ENCODE measurements at regions not wholly inside any gene's neighbourhood (a gene's known extent, or its start where the extent isn't known, plus 50 kb on each side); places are given as distances from the start of the nearest gene placed in this dataset.

DNA sequence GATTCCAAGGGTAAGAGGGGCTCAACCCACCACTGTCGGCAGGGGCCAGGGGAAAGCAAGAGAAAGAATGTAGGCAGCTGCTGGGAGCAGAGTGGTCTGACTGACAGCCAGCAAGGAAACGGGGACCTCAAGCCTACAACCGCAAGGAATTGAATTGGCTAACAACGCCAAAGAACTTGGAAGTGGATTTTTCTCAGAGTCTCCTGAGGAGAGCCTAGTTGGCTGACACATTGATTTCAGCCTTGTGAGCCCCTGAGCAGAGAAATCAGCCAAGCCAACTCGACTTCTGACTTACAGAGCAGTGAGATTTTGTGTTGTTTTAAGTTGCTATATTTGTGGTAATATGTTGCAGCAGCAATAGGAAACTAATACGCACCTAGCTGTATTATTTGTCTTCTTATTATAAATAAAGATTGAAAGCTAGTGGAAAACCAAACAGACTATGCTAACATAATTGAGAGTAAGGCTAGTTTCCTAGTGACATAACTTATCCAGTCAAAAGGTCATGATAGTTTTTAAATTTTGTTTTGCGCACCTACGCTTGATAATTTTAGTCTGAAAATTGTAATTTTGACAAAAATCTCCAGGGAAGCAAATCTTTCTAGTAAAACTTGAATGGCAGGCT, 145.8 kb upstream of the HCCS start:
- H3K79me2 ChIP-seq (ENCODE audit: insufficient read depth, low read length): no peaks in the 10 kb centered on the region
- no peaks in the 10 kb centered on the region for H3K27me3 ChIP-seq (ENCODE audit: insufficient read depth, low read length)
- H3K27ac ChIP-seq (ENCODE audit: low read depth, low read length): no peak overlapping the region
- FAIRE-seq (peak; percentile 62), DNase-seq (ENCODE audit: low read depth) (no peak)
- no peaks in the 10 kb centered on the region for H3K9me3 ChIP-seq (ENCODE audit: insufficient read depth, low read depth, low read length)
- Mint-ChIP-seq H3K4me3 (ENCODE audit: unreplicated experiment) (no peak overlapping the region), H3K9me3 (ENCODE audit: unreplicated experiment) (no peaks in the 10 kb centered on the region), H3K27me3 (ENCODE audit: low read depth, unreplicated experiment) (no peaks in the 10 kb centered on the region), H3K36me3 (ENCODE audit: low read depth, unreplicated experiment) (no peaks in the 10 kb centered on the region), H3K27ac (ENCODE audit: unreplicated experiment) (no peak overlapping the region), H3K4me1 (ENCODE audit: low read depth, unreplicated experiment) (no peaks in the 10 kb centered on the region)
- no peaks in the 10 kb centered on the region for H3K4me1 ChIP-seq (ENCODE audit: insufficient read depth, low read length)
- no peaks in the 10 kb centered on the region for H3K36me3 ChIP-seq (ENCODE audit: insufficient read depth, low read length)
- TF ChIP-seq, protein P1, sequence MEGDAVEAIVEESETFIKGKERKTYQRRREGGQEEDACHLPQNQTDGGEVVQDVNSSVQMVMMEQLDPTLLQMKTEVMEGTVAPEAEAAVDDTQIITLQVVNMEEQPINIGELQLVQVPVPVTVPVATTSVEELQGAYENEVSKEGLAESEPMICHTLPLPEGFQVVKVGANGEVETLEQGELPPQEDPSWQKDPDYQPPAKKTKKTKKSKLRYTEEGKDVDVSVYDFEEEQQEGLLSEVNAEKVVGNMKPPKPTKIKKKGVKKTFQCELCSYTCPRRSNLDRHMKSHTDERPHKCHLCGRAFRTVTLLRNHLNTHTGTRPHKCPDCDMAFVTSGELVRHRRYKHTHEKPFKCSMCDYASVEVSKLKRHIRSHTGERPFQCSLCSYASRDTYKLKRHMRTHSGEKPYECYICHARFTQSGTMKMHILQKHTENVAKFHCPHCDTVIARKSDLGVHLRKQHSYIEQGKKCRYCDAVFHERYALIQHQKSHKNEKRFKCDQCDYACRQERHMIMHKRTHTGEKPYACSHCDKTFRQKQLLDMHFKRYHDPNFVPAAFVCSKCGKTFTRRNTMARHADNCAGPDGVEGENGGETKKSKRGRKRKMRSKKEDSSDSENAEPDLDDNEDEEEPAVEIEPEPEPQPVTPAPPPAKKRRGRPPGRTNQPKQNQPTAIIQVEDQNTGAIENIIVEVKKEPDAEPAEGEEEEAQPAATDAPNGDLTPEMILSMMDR (IDR thresholded peaks at IDR 0.05; ENCODE audit: insufficient read depth, low read depth, low read length): no peak
- TF ChIP-seq EZH2 (IDR thresholded peaks at IDR 0.05; ENCODE audit: insufficient read depth, low read length): no peak
- H3K9ac ChIP-seq (ENCODE audit: low read length): no peak overlapping the region
- no peak overlapping the region for H3K4me3 ChIP-seq (ENCODE audit: insufficient read depth, low read depth, low read length)
- H3K4me2 ChIP-seq (ENCODE audit: low read length): no peak overlapping the region
- H2AFZ ChIP-seq (ENCODE audit: low read depth, low read length): no peak overlapping the region
- no peaks in the 10 kb centered on the region for H4K20me1 ChIP-seq (ENCODE audit: insufficient read depth, low read length)

DNA sequence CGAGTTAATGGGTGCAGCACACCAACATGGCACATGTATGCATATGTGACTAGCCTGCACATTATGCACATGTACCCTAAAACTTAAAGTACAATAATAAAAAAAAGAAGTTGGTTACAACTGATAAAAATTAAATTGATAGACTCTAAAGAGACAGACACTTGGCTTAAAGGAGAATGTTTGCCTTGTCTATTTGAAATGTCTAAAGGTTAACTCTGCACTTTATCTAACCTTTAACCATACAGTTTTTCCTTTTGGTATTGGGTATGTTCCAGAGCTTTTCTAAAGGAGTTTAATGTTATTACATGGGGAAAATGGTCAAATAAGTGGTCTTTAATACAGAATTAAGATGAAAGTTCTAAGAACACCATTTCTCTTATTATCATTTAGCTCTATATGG, 145.1 kb upstream of the HCCS start:
- TF ChIP-seq EZH2 (IDR thresholded peaks at IDR 0.05; ENCODE audit: insufficient read depth, low read length): no peak
- TF ChIP-seq, protein P1 (IDR thresholded peaks at IDR 0.05; ENCODE audit: insufficient read depth, low read depth, low read length): no peak
- no peaks in the 10 kb centered on the region for H3K4me1 Mint-ChIP-seq (ENCODE audit: low read depth, unreplicated experiment)
- no peak overlapping the region for H3K4me3 Mint-ChIP-seq (ENCODE audit: unreplicated experiment)
- H3K36me3 ChIP-seq (ENCODE audit: insufficient read depth, low read length): no peaks in the 10 kb centered on the region
- H3K27me3 ChIP-seq (ENCODE audit: insufficient read depth, low read length): no peaks in the 10 kb centered on the region
- no peak overlapping the region for H3K27ac ChIP-seq (ENCODE audit: low read depth, low read length)
- H3K36me3 Mint-ChIP-seq (ENCODE audit: low read depth, unreplicated experiment): no peaks in the 10 kb centered on the region
- H3K4me3 ChIP-seq (ENCODE audit: insufficient read depth, low read depth, low read length): no peak overlapping the region
- FAIRE-seq (no peak), DNase-seq (ENCODE audit: low read depth) (no peak)
- H4K20me1 ChIP-seq (ENCODE audit: insufficient read depth, low read length): no peaks in the 10 kb centered on the region
- no peaks in the 10 kb centered on the region for H3K9me3 ChIP-seq (ENCODE audit: insufficient read depth, low read depth, low read length)
- H3K9ac ChIP-seq (ENCODE audit: low read length): no peak overlapping the region
- H2AFZ ChIP-seq (ENCODE audit: low read depth, low read length): no peak overlapping the region
- H3K79me2 ChIP-seq (ENCODE audit: insufficient read depth, low read length): no peaks in the 10 kb centered on the region
- H3K27ac Mint-ChIP-seq (ENCODE audit: unreplicated experiment): no peak overlapping the region
- no peaks in the 10 kb centered on the region for H3K4me1 ChIP-seq (ENCODE audit: insufficient read depth, low read length)
- no peak overlapping the region for H3K4me2 ChIP-seq (ENCODE audit: low read length)
- H3K27me3 Mint-ChIP-seq (ENCODE audit: low read depth, unreplicated experiment): no peaks in the 10 kb centered on the region
- H3K9me3 Mint-ChIP-seq (ENCODE audit: unreplicated experiment): no peaks in the 10 kb centered on the region

DNA sequence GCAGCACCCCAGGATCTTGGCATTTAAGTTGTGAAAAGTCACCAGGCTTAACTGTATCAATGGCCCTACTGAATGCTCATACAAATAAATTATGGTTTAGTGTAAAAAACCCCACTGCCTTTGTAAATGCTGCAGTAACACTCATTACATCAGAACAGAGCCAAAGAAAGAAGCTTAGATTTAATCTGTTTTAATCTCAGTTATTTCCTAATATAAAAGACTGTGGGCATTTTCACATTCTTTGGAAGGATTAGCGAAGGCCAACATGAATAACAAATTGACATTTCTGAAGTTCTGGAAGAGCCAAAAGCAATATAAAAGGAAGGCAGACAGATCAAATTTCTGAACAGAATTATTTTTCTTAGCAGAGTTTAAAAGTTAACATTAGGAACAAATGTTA, 140.0 kb upstream of the HCCS start:
- H3K4me3 Mint-ChIP-seq (ENCODE audit: unreplicated experiment): no peak overlapping the region

More for the DNA sequence above, 140.0 kb upstream of the HCCS start:
- H2AFZ ChIP-seq (ENCODE audit: low read depth, low read length): no peak overlapping the region
- no peak overlapping the region for H3K27ac ChIP-seq (ENCODE audit: low read depth, low read length)
- H3K4me2 ChIP-seq (ENCODE audit: low read length): no peak overlapping the region
- no peaks in the 10 kb centered on the region for H3K27me3 ChIP-seq (ENCODE audit: insufficient read depth, low read length)
- Mint-ChIP-seq H3K9me3 (ENCODE audit: unreplicated experiment) (no peaks in the 10 kb centered on the region), H3K4me1 (ENCODE audit: low read depth, unreplicated experiment) (peaks cover 4% of the 10 kb centered on the region), H3K36me3 (ENCODE audit: low read depth, unreplicated experiment) (no peaks in the 10 kb centered on the region), H3K27ac (ENCODE audit: unreplicated experiment) (no peak overlapping the region), H3K27me3 (ENCODE audit: low read depth, unreplicated experiment) (no peaks in the 10 kb centered on the region)
- TF ChIP-seq, protein P1 (IDR thresholded peaks at IDR 0.05; ENCODE audit: insufficient read depth, low read depth, low read length): no peak
- no peak for TF ChIP-seq EZH2 (IDR thresholded peaks at IDR 0.05; ENCODE audit: insufficient read depth, low read length)
- no peaks in the 10 kb centered on the region for H3K79me2 ChIP-seq (ENCODE audit: insufficient read depth, low read length)
- peak; percentile 97 for FAIRE-seq
- no peaks in the 10 kb centered on the region for H4K20me1 ChIP-seq (ENCODE audit: insufficient read depth, low read length)
- no peaks in the 10 kb centered on the region for H3K4me1 ChIP-seq (ENCODE audit: insufficient read depth, low read length)
- H3K36me3 ChIP-seq (ENCODE audit: insufficient read depth, low read length): no peaks in the 10 kb centered on the region
- H3K9me3 ChIP-seq (ENCODE audit: insufficient read depth, low read depth, low read length): no peaks in the 10 kb centered on the region
- H3K9ac ChIP-seq (ENCODE audit: low read length): no peak overlapping the region
- no peak overlapping the region for H3K4me3 ChIP-seq (ENCODE audit: insufficient read depth, low read depth, low read length)
- peak; percentile 51 for DNase-seq (ENCODE audit: low read depth)

All from astrocyte (in vitro differentiated cells and primary cell).